NOMO-1 (cell line): ENCODE measurements at regions not wholly inside any gene's neighbourhood (a gene's known extent, or its start where the extent isn't known, plus 50 kb on each side); places are given as distances from the start of the nearest gene placed in this dataset.

Experiments
- DNase-seq, 2 experiments: peaks; one replicate each; lab custom pipeline; 2025; ENCODE audit not compliant: unreplicated experiment in 2 of 2; lab: John Stamatoyannopoulos, UW

DNA sequence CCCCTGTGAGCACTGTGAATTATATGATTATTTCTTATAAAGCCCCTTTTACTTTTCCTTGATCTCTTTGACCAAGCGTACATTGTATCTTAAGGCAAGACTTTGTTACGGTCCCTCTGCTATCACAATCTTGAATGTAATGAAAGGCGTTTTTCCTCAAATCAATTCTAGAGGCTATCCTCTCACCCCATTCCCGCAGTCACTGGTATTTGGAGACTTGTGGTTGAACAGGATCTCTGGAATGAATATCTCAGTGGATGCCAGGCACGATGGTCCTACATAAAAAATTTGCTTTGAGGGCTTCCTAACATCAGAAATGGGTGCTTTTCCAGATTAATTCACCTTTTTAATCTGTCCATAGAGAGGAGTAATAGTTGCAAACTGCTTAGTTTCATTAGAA lies 151.4 kb upstream of the PAPPA start:
- DNase-seq = no peak

DNA sequence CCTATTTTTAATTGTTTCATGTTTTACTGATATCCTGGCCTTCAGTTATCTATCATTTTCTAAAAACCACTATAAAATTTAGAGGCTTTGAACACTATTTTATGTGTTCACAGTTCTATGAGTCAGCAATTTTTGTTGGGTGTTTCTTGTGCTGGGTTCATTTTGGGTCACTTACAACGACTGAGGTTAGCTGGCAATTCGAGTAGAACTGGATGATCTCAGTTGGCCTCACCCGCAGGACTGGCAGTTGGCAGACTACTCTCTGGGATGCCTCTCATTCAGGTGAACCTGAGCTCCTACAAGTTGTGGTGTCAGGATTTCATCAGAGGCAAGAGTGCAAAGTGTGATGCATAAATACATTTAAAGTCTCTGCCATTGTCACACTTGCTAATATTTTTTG lies 151.0 kb upstream of the PAPPA start:
- DNase-seq = no peak

DNA sequence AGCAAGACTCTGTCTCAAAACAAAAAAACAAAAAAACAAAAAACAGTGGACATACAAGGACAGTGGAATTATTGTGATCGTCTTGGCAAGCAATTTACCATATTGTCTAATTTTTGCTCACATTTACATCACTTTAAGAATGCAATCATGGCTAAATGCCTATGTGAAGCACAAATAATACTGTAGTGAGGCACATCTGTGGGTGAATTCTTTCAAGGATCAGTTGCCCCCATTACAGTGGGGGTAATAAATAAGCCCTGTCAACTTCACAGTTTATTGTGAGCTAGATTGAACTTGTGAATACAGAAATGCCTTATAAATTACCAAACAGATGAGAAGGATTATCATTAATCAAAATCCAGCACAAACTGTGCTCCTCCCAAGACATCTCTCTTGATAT lies 150.2 kb upstream of the PAPPA start:
- DNase-seq = no peak

DNA sequence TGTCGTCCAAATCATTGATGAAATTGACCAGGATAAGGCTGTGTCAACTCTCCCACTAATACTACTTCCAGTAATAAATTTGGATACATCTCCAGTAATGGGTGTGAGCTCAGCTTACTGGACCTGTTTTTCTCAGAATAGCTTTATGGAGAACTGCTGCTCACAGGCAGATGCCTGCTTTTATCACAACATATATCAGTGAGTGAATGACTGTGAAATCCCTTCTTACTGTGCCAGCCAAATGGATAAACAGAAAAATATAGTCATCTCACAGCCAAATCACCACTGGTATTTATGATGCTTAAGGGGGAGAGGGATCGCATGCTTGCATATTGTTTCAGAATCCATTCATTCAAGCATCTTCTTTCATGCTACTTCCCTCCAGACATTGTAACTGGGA lies 148.4 kb upstream of the PAPPA start:
- DNase-seq = no peak

DNA sequence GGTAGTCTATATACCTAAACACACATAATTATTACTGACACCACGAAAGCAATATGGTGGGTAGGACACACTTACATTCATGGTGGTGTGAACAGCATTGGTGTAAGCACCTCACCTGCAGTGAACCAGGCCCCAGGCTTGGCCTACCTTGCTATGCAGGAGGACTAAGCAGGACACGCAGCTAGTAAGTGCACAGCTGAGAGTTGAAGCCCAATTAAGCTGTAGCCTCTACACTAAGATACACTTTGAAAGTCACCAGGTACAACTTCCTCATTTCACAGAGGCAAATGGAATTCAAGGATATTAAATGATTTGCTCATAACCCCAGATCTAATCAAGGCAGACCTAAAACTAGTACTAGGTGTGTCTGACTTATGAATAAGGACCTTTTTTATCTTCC lies 145.8 kb upstream of the PAPPA start:
- no peak for DNase-seq

DNA sequence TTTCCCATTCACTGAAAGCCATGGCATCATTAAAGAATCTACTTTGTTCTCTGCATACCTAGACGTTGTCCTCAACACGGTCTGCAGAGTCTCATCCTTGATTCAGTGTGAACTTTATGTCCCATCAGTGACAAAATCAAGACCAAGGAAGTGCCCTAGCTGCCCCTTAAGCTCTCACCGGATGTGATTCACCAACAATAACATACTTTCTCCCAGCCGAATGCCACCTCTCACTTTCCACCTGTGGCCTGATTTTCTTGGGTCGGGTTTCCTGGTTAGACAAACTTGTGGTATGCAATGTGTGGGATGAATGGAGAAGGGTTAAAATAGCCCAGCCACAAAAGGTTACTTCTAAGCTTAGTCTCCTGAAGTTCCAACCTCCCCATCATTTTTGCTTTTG lies 145.3 kb upstream of the PAPPA start:
- no peak for DNase-seq

DNA sequence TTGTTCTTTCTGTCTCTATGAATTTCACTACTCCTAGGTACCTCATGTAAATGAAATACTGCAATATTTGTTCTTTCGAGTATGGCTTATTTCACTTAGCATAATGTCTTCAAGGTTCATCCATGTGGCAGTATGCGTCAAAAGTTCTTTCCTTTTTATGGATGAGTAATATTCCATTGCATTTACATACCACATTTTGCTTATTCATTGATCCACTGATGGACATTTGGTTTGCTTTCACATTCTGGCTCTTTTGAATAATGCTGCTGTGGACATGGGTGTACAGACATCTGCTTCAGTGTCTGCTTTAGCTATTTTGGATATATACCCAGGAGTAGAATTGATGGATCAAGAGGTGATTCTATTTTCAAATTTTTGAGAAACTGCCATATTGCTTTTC lies 144.2 kb upstream of the PAPPA start:
- no peak for DNase-seq

DNA sequence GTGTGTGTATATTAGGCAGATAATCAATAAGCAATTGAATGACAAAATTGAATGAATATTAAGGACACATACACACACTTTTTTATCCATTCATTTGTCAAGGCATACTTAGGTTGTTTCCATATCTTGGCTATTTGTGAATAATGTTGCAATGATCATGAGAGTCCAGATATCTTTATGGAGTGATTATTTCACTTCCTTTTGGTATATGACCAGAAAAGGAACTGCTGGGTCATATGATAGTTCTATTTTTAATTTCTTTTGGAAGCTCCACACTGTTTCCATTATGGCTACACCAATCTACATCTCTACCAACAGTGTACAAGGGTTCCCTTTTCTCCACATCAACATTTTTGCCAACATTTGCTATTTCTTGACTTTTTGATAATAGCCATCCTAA lies 137.7 kb upstream of the PAPPA start:
- DNase-seq = no peak

DNA sequence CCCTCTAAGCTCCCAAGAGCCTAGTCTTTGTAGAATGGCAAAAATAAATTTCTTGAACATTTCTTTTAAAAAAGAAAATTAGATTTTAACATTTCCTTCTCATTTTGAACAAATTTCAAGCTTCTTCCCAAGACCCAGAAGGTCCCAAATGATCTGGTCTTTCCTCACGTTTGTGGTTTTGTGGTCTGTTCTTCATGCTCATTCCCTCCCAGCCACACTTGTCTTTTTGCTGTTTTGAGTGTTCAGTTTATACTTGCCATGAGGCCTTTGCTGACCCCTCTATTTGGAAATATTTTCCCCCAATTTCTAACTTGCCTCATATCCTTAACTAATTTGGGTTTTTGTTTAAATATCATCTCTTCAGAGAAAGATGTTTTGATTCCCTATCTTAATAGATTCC lies 133.4 kb upstream of the PAPPA start:
- DNase-seq = no peak

DNA sequence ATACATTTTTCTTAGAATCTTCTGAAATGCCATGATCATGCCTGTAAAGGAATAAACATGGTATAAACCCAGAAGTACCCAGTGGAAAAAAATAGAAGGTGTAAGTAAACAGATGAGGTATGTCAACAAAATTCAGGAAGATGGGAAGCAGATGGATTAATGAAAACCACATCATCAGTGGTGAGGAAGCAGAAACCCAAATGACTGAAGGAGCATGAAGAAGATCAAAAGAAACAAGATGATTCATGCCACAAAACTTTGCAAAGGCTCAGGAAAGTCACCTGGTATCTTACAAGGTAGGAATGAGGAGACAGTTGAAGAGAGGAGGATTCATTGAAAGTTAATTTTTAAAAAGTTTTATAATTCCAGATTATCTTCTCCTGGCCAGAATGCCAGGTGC lies 132.8 kb upstream of the PAPPA start:
- no peak for DNase-seq

DNA sequence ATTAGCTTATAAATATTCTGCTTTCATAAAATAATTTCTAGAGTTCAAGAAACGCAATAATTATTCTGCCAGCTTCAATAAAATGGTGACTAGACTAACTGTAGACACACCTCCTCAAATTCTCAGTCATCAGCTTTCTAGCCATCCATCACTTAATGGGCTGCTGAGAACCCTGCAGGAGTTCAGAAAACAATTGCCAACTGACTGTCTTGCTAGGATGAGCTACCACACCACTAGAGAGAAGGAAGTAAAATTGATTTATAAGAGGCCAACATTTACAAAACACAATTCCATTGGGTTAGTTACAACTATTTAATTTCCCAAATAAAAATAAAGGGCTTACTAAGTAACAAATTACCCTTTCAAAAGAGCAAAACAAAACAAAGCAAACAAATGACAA lies 126.5 kb upstream of the PAPPA start:
- DNase-seq = no peak

DNA sequence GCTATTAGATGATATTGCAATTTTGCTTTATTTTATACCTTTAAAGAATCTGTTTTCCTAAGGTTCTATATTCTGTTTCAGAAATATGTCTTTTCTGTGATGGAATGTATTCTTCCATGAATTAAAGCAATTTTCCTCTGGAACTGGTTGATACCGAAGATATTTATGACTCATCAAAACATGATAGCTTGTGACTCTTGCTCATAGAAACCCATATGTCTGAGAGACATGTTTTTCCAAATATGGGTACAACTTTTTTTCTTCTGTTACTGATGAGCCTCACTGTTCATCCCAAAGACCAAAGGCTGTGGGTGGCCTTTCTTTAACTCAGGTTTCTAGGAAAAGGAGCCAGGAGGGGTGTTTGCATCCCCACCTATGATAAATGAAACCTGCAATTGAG lies 126.1 kb upstream of the PAPPA start:
- DNase-seq = no peak

DNA sequence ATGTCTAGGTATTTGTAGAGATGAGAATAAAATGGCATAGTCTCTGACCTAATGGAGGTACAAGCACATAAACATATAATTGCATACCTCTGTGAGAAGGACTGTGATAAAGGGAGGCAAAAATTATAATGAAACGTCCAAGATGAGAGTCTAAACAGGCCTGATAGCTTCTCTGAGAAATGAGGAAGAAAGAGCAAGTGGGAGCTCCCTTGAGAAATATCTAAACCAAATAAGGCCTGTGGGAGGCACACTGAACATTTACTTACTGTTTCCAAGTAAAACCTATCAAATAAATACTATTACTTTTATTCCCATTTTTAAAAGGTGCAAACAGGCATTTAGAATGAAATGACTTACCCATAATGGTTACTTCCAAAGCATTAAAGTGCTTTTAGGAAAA lies 125.6 kb upstream of the PAPPA start:
- no peak for DNase-seq

DNA sequence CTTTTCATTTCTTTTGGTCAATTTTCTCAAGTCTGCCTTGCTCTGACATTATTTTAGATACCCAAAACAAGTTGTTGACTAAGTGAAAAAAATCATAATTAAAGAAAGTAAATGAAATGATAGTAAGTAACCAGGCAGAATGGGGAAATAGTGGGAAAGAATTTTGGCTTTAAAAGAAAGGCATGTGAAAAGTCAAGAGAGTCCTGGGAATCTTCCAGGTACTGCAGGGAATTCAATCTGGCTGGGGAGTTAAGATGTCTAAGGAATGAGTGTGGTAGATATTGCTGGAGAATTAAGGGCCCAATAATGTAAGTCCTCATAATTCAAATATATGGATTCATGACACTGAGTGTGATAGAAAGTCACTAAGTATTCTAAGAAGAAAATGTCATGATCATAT lies 123.1 kb upstream of the PAPPA start:
- no peak for DNase-seq

DNA sequence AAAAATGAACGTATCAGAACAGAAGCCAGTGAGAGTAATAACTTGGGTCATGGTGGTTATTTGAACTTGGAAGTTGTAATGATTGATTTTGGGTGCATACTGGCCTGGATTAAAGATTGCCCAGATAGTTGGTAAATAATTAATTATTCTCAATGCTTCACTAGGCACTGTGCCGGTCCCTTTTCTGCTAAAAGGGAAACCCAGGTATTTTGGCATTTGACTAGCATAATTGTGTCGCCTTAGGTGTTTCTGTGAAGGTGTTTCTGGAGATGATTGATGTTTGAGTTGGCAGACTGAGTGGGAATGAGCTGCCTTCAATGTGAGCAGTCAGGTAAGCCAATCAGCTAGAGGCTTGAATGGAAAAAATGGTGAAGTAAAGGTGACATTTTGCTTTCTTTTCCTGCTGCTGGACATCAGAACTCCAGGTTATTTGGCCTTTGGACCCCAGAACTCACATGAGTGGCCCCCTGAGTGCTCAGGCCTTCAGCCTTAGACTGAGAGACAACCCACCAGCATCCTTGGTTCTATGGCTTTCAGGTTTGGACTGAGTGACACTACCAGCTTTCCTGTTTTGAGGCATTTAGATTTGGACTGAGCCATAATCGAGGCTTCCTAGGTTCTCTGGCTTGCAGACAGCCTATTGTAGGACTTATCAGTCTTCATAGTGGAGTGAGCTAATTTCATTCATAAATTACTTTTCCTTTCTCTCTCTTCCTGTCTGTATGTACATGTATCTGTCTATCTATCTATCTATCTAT lies 120.7 kb upstream of the PAPPA start:
- no peak for DNase-seq

DNA sequence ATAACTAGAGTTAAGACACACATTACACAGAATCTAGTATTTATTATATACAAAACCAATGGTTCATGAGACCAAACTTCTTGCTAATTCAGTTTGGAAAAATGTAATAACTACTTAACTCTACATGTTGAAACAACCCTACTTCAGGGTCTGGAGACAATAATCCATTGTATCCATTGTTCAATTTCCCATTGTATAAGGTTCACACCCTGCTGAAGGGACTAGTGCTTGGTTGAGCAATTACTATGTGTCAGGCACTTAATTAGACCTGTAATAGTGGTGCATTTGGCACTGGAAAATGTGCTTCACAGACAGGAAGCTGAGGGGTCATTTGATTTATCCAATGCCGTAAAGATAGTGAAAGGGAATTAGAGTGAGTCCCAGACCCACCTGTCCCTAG lies 114.3 kb upstream of the PAPPA start:
- DNase-seq = no peak

DNA sequence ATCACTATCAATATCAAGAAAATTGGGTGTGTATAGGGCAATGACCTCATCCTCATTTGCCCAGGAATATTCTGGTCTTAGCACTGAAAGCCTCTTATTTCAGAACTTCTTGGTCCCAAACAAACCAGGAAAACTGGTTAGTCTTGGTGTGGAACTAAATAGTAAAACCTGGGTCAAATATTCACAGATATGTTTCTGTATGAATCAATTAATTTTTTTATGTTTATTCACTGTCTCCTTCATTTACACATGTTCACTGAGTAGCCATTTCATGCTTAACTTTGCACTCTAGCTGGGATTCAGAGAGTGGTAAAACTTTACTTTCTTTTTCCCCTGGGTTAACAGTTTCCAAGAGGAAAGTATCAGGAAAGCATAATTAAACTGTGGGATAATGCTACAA lies 113.7 kb upstream of the PAPPA start:
- no peak for DNase-seq

DNA sequence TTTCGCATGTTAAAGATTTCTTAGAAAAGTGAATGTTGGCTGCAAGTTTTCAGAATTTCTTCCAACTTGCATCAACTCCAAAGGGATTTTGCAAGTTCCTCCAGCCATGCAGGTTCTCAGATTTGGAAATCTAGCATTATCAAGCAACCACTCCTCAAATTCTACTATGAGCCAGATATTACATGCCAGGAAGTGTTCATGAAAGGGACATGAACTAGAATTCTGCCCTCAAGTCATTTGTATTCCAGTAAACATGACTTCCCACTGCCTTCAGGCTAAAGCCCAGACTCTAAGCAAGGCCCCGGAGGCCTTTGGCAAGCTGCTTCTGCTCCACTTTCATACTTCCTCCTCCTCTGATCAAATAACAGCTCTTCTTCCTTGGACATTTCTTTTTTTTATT lies 111.3 kb upstream of the PAPPA start:
- no peak for DNase-seq

DNA sequence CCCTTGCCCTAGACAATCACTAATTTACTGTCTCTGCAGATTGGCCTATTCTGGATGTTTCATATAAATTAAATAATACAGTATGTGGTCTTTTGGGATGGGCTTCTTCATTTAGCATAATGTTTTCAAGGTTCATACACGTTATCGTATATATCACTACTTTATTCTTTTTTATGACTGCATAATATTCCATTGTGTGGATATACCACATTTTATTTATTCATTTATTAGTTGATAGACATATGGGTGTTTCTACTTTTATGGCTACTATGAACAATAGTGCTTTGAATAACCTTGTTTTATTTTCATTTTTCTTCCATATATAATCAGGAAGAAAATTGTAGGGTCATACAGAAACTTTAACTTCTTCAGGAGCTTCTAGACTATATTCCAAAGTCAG lies 108.5 kb upstream of the PAPPA start:
- DNase-seq = no peak

DNA sequence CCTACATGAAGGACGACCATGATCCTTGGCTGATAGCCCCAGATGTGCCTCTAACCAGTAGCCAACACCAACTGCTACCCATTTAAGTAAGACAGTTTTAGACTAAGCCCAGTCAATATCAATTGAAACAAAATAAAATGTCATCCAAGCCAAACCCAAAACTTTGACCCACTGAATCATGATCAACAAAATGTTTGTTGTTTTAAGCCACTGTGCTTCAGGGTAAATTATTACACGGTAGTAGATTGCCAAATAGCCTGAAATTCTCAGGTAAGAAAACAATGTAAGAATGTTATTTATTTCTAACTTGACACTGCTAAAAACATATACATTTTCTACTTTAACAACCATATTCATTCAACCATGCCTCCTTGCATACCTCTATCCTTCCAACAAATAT lies 105.5 kb upstream of the PAPPA start:
- no peak for DNase-seq

DNA sequence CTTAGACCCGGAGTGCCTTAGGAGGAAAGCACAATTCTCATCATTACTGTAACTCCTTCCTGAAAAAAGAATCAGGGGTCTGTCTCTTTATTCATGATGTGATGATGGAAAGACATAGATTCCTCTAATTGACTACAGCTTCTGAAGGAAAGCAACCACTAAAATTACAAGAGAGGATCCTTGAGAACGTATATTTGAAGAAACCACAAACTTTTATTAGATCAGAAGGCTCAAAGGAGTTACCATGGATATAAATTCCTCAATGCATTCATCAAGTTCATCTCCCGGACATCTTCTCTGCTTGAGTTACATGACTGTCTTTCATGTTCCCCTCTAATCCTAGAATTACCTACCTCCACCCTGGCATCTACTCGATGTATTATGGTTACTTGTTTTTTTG lies 104.1 kb upstream of the PAPPA start:
- no peak for DNase-seq

DNA sequence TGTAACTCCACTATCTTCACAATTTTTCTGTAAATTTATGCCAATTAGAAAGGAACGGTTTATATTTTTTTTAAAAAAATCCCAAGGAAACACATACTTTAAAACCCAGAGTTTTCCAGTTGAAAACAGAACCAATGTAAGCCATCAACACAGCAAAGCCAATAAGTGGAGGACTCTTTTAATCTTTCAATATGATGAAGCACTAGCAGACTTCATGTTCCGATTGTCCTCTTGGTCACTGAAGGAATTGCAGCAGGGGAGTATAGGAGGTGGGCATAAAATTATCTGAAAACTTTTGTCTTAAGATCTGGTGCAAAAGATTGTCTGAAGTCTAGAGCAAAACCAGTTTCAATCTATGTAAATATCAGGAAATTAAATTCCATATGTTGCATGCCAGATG lies 102.1 kb upstream of the PAPPA start:
- DNase-seq = no peak

DNA sequence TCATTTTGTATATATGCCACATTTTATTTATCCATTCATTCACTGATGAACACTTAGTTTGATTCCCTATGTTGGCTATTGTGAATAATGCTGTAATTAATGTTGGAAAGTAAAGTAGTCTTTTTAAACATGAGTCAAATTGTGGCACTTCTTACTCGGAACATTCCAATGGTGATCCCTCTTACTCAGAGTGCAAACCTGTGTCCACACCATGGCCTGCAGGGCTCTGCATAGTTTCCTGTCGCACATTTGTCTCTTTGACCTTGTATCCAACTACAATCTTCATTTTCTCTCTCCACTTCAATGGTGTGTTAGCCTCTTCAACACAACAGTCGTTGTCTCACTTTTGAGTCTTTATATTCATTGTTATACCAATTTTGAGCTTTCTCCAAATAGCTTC lies 98.1 kb upstream of the PAPPA start:
- DNase-seq = no peak
